ENCODE measurements at regions not wholly inside any gene's neighbourhood (a gene's known extent, or its start where the extent isn't known, plus 50 kb on each side); places are given as distances from the start of the nearest gene placed in this dataset.

GRCh38 chr2:237150186-237150585 is 64.5 kb downstream of the COPS8 start:
- ATAC-seq = no peak
- no peak overlapping the region for H3K4me3 Mint-ChIP-seq
- peaks cover 8% of the 10 kb centered on the region for H3K9me3 Mint-ChIP-seq
- H3K27me3 Mint-ChIP-seq = peaks cover 19% of the 10 kb centered on the region
- H3K27ac Mint-ChIP-seq = no peak overlapping the region
- H3K36me3 Mint-ChIP-seq = no peaks in the 10 kb centered on the region
- H3K4me1 Mint-ChIP-seq = peaks cover 4% of the 10 kb centered on the region

DNA sequence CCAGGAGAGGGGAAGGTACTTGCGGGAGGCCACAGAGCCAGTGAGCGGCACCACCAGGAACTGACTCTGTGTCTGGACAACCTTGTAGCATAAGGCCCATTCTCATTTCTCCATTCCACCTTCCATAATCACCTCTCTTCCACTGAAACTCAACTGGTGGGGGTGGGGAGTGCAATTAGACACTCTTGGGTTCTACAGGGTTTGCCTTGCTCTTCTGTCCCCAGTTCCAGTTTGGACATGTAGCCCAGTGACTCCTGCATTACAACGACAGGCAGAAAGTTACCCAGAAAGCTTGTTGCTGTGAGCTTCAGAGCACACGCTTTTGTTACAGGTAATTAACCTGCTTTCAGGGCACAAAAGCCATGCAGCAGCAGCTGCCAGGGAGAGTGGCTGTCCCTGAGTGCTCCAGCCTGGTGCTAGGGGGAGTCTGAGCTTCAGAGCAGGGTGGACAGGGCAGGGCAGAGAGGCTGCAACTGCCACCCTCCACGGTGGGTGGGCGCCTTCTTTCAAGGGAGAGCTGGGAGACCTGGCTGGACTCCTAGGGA is 65.2 kb downstream of the COPS8 start:
- ATAC-seq = no peak
- H3K27me3 Mint-ChIP-seq = peaks cover 23% of the 10 kb centered on the region
- no peak overlapping the region for H3K4me3 Mint-ChIP-seq
- no peak overlapping the region for H3K27ac Mint-ChIP-seq
- peaks cover 4% of the 10 kb centered on the region for H3K4me1 Mint-ChIP-seq
- peaks cover 7% of the 10 kb centered on the region for H3K9me3 Mint-ChIP-seq
- no peaks in the 10 kb centered on the region for H3K36me3 Mint-ChIP-seq

GRCh38 chr2:237152361-237152760 is 66.7 kb downstream of the COPS8 start:
- no peak overlapping the region for H3K4me3 Mint-ChIP-seq
- peaks cover 4% of the 10 kb centered on the region for H3K9me3 Mint-ChIP-seq
- H3K4me1 Mint-ChIP-seq = peaks cover 4% of the 10 kb centered on the region
- no peak for ATAC-seq
- H3K27ac Mint-ChIP-seq = no peak overlapping the region
- peaks cover 23% of the 10 kb centered on the region for H3K27me3 Mint-ChIP-seq
- no peaks in the 10 kb centered on the region for H3K36me3 Mint-ChIP-seq

DNA sequence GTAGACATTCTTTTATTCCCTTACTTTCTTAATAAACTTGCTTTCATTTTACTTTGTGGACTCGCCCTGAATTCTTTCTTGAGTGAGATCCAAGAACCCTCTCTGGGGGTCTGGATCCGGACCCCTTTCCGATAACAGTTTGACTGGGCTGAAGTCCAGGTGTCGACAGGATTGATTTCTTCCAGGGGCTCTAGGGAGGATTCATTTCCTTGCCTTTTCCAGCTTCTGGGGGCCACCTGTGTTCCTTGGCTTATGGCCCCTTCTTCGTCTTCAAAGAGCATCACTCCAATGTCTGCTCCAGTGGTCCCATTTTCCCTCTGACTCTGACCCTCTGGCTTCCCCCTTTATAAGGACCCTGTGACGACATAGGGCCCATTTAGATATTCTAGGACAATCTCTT is 67.5 kb downstream of the COPS8 start:
- Mint-ChIP-seq H3K9me3 (peaks cover 1% of the 10 kb centered on the region), H3K27me3 (peaks cover 23% of the 10 kb centered on the region), H3K36me3 (no peaks in the 10 kb centered on the region), H3K4me1 (peaks cover 4% of the 10 kb centered on the region), H3K27ac (no peak overlapping the region), H3K4me3 (no peak overlapping the region)
- no peak for ATAC-seq

- H3K4me1 Mint-ChIP-seq = peaks cover 4% of the 10 kb centered on the region
- peaks cover 23% of the 10 kb centered on the region for H3K27me3 Mint-ChIP-seq
- no peak overlapping the region for H3K4me3 Mint-ChIP-seq
Measured at GRCh38 chr2:237154082-237154638, 68.5 kb downstream of the COPS8 start.

DNA sequence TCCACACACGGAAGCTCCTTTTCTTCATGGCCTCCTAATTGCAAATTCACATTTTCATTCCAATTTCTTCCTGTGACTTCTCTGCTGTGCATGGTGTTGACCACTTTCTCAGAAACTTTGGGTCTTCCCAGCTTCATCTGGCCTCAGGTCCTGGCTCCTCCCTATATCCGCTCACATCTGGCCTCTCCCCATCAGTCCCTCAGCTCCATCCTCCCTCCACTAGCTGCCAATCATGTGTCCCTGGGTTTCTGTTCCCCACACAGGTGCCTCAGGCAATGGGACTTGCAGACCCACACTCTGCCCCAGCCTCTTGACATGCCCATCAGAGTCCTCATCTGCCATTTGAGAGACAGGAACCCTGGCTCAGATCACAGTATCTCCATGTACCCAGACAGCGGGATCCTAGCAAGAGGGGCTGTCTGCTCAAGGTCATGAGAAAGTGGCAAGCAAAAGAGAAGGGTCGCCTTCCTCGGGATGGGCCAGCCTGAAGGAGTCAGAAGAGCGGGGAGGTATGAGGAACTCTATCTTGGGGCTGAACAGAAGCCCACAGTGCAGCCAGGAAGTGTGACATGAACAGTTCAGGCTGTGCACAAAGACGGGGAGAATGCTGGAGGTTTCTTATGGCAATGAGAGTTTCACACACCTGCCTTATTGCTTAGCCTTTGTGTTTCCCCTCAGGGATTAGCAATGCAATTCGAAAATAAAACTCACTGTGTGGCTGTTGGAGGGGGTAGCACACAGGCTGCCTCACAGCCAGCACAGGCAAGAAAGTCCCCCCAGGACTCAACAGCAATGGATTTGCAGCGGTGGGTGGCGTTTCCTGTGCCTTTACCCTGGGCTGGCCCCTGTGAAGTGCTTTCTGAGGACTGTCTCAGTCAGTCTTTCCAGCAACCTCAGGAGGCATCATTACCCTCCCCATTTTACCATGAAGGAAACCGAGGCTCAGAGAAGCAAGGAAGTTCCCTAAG is 69.5 kb downstream of the COPS8 start:
- Mint-ChIP-seq H3K4me3 (no peak overlapping the region), H3K36me3 (no peaks in the 10 kb centered on the region), H3K27ac (no peak overlapping the region), H3K4me1 (peaks cover 4% of the 10 kb centered on the region), H3K27me3 (peaks cover 23% of the 10 kb centered on the region), H3K9me3 (no peaks in the 10 kb centered on the region)
- peak; percentile 53 for ATAC-seq

More at GRCh38 chr2:237154082-237154638, 68.5 kb downstream of the COPS8 start:
- Mint-ChIP-seq H3K36me3 (no peaks in the 10 kb centered on the region), H3K9me3 (no peaks in the 10 kb centered on the region), H3K27ac (no peak overlapping the region)
- ATAC-seq = no peak

DNA sequence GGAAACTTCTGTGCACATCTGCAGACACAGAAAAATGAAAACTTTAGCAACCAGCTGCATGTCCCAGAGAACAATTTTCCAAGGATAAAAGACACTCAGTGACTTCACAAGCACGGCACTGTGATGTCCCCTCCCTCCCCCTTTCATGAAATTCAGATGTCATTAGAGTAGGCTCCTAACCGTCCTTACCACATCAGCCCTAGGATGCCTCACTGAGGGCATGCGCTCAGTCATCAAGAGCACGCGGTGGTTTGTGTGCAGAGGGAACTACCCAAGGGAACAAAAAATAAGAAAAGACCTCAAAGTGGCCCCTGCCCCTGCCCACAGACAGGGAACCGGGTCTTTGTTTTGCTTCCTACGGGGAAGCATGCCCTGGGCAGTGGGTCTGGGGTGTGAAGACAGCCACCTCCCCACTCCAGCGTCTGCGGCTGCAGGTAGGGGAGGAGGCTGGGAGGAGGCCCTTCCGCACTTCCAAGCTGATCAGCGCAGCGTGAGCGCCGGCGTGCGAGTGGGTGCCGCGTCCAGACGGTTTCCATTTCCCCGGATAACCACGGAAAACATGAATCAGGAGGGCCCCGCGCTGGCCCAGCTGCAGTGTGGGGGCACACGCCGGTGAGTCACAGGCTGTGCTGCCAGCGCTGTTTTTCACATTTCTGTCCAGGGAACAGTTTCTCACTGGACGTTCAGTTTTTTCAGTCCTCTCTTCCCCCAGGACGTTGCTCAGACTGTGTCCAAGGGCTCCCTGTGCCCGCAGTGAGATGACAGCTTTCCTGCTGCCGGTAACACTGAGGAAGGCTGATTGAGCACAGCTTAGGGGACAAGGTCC is 70.6 kb downstream of the COPS8 start:
- no peak overlapping the region for H3K4me3 Mint-ChIP-seq
- H3K27me3 Mint-ChIP-seq = peaks cover 22% of the 10 kb centered on the region

DNA sequence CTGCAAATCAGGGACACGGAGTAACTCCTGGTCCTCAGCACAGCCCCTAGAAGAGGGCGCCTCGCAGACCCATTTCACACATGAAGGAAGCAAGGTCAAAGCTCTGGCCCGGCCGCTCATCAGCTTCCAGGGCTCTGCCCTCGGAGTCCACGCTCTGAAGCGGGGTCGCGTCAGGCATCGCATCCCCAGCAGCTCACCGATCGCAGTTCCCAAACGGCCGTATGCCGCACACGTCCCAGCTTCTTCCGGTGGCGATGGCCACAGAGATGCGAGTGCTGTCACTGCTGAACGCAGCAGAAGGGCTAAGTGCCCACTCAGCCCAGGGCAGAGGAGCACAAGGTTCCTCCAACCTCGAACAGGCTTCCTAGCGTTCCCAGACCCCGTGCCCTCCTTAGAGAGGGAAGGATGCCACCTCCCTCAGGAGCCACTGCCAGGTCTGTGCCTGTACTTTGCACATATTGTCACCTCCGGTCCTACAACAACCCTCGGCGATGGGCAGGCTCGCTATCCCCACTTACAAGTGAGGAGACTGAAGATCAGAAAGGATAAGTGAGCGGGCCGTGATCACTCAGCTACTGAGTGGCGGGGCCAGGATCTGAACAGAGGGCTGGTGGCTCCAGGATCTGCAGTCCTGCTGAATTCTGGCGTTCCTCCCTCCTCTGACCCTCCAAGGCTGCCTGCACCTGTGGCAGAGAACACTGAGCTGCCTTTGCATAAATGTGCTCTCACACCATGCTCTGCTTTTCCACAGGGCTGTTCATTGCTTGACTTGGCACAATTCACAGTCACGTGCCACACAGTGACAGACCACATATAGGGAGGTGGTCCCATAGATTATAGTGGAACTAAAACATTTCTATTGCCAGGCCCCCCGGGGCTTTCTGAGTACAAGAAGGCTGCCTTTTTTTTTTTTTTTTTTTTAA is 71.4 kb downstream of the COPS8 start:
- H3K27me3 Mint-ChIP-seq = peaks cover 14% of the 10 kb centered on the region
- peaks cover 4% of the 10 kb centered on the region for H3K4me1 Mint-ChIP-seq
- H3K27ac Mint-ChIP-seq = no peak overlapping the region
- H3K9me3 Mint-ChIP-seq = no peaks in the 10 kb centered on the region
- no peak overlapping the region for H3K4me3 Mint-ChIP-seq
- H3K36me3 Mint-ChIP-seq = no peaks in the 10 kb centered on the region
- no peak for ATAC-seq

More for the DNA sequence above, 70.6 kb downstream of the COPS8 start:
- H3K27ac Mint-ChIP-seq = no peak overlapping the region
- ATAC-seq = peak; percentile 39
- H3K9me3 Mint-ChIP-seq = no peaks in the 10 kb centered on the region
- no peaks in the 10 kb centered on the region for H3K36me3 Mint-ChIP-seq
- peaks cover 4% of the 10 kb centered on the region for H3K4me1 Mint-ChIP-seq

GRCh38 chr2:237157780-237158102 is 72.1 kb downstream of the COPS8 start:
- Mint-ChIP-seq H3K9me3 (no peaks in the 10 kb centered on the region), H3K4me1 (peaks cover 4% of the 10 kb centered on the region), H3K27me3 (peaks cover 14% of the 10 kb centered on the region), H3K27ac (no peak overlapping the region), H3K4me3 (no peak overlapping the region), H3K36me3 (no peaks in the 10 kb centered on the region)
- ATAC-seq = no peak

DNA sequence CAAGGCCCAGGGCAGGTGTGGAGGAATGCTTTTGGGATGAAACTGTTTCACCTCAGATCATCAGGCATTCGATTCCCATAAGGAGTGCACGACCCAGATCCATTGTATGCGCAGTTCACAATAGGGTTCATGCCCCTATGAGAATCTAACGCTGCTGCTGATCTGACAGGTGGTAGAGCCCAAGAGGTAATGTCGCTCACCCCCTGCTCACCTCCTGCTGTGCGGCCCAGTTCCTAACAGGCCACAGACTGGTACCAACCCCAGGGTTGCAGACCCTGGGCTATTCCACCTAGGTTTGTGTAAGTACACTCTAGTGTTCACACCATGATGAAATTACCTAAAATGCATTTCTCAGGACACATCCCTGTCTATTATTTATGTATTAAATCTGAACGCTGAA is 72.5 kb downstream of the COPS8 start:
- H3K27ac Mint-ChIP-seq = no peak overlapping the region
- H3K4me3 Mint-ChIP-seq = no peak overlapping the region
- ATAC-seq = no peak
- H3K9me3 Mint-ChIP-seq = no peaks in the 10 kb centered on the region
- H3K36me3 Mint-ChIP-seq = no peaks in the 10 kb centered on the region
- peaks cover 14% of the 10 kb centered on the region for H3K27me3 Mint-ChIP-seq
- peaks cover 4% of the 10 kb centered on the region for H3K4me1 Mint-ChIP-seq

DNA sequence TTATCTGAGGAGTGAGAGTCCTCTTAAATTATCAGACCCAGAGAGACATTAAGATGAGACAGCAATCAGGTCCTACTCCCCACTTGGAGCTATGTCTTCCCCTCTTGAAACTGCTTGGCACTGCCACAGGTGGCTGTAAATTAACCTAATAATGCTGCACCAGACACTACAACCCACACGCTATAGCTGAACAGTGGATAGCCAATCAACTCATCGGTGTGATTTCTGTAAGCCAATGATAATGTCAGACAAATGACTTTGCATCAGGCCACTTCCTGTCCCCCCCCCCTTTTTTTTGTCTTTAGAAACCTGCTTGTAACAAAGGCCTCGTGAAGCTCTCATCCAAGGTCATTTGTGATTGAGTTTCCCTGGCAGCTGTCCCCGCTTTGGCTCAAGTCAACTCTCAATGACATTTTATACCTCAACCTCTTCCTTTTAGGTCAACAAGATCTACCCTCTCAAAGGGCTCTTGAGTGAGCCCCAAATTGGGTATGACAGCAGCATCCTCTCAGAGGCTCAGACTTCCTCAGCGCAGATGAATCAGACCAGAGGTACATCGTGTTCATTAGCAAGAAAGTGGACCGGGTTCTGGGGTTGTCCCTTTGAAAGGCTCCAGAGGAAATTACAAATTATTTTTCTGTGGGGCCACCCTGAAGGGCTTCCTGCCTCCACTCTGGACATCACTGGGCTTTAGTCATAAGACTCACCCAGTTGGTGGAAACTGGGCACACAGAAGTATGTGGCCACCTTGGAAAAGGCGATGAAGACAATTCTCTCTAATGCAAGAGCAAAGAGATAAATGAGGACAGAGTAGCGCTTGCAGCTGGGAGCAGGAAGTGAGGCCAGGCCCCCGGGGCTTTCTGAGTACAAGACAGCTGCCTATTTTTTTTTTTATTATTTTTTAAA is 73.6 kb downstream of the COPS8 start:
- no peaks in the 10 kb centered on the region for H3K9me3 Mint-ChIP-seq
- ATAC-seq = no peak
- H3K27me3 Mint-ChIP-seq = peaks cover 13% of the 10 kb centered on the region
- no peak overlapping the region for H3K4me3 Mint-ChIP-seq
- peaks cover 4% of the 10 kb centered on the region for H3K4me1 Mint-ChIP-seq
- no peak overlapping the region for H3K27ac Mint-ChIP-seq
- no peaks in the 10 kb centered on the region for H3K36me3 Mint-ChIP-seq

GRCh38 chr2:237160271-237160919 is 74.7 kb downstream of the COPS8 start:
- no peak overlapping the region for H3K4me3 Mint-ChIP-seq
- peaks cover 2% of the 10 kb centered on the region for H3K9me3 Mint-ChIP-seq
- H3K4me1 Mint-ChIP-seq = no peaks in the 10 kb centered on the region
- peaks cover 13% of the 10 kb centered on the region for H3K27me3 Mint-ChIP-seq
- H3K36me3 Mint-ChIP-seq = no peaks in the 10 kb centered on the region
- H3K27ac Mint-ChIP-seq = no peak overlapping the region
- no peak for ATAC-seq

DNA sequence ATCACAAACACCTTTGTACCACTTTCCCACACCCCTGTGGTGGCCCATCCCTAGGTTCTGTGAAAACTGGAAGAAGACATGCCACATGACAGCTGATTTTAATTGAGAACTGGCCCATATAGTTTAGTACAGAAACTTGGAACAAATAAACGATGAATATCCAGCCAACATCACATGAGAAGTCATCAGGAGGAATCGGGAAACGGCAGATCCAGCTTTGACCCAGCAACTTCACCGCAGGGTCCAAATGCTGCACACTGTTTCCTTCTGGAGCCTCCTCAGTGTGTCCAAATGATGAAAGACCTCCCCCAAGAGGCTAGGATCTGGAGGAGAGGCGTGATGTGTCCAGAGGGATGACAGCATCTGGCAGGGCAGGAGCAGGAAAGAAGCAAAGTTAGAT is 75.5 kb downstream of the COPS8 start:
- no peaks in the 10 kb centered on the region for H3K4me1 Mint-ChIP-seq

More for the DNA sequence above, 75.5 kb downstream of the COPS8 start:
- ATAC-seq = no peak
- Mint-ChIP-seq H3K9me3 (peaks cover 2% of the 10 kb centered on the region), H3K27ac (no peak overlapping the region), H3K4me3 (no peak overlapping the region), H3K36me3 (no peaks in the 10 kb centered on the region), H3K27me3 (peaks cover 18% of the 10 kb centered on the region)

Measured in stimulated activated memory B cell treated with anti-CD40 and anti-IgM and Interleukin-4, amounts not matched to agents 10 μg/mL and 1 μg/mL and 100 μg/mL, for 72 hours (primary cell).